ENCODE measurements at regions not wholly inside any gene's neighbourhood (a gene's known extent, or its start where the extent isn't known, plus 50 kb on each side); places are given as distances from the start of the nearest gene placed in this dataset.

- DNase-seq (ENCODE audit: extremely low spot score), result no peak
- WGBS, result 59% methylated on average over 4 of the region's 4 CpGs
- no peak overlapping the region for H3K27ac ChIP-seq (ENCODE audit: low read depth)
Measured at GRCh38 chr21:40901691-40902090, 54.7 kb upstream of the DSCAM start.

GRCh38 chr21:40902299-40902698 is 55.3 kb upstream of the DSCAM start:
- WGBS, result 60% methylated on average over 3 of the region's 3 CpGs
- DNase-seq (ENCODE audit: extremely low spot score), result no peak
- Histone ChIP-seq H3K4me1 (ENCODE audit: insufficient read depth) (no peaks in the 10 kb centered on the region), H3K27ac (ENCODE audit: low read depth) (no peak overlapping the region), H3K36me3 (ENCODE audit: insufficient read depth) (no peaks in the 10 kb centered on the region), H3K4me3 (ENCODE audit: low read depth, low read length) (no peak overlapping the region)

More at GRCh38 chr21:40901691-40902090, 54.7 kb upstream of the DSCAM start:
- Histone ChIP-seq H3K4me1 (ENCODE audit: insufficient read depth) (no peaks in the 10 kb centered on the region), H3K36me3 (ENCODE audit: insufficient read depth) (no peaks in the 10 kb centered on the region), H3K4me3 (ENCODE audit: low read depth, low read length) (no peak overlapping the region)

DNA sequence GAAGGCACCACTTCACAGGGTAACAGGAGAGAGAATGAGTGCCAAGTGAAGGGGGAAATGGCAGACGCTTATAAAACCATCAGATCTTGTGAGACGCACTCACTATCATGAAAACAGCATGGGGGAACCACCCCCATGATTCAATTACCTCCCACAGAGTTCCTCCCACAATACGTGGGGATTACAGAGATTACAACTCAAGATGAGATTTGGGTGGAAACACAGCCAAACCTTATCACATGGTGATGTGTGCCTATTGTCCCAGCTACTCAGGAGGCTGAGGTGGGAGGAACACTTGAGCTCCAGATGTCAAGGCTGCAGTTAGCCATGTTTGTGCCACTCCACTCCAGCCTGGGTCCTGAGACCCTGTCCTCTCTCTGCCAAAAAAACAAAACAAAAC is 56.0 kb upstream of the DSCAM start:
- H3K27ac ChIP-seq (ENCODE audit: low read depth), result no peak overlapping the region
- DNase-seq (ENCODE audit: extremely low spot score), result no peak
- no peak overlapping the region for H3K4me3 ChIP-seq (ENCODE audit: low read depth, low read length)
- H3K4me1 ChIP-seq (ENCODE audit: insufficient read depth), result no peaks in the 10 kb centered on the region
- no peaks in the 10 kb centered on the region for H3K36me3 ChIP-seq (ENCODE audit: insufficient read depth)
- 78% methylated on average over 3 of the region's 3 CpGs for WGBS

DNA sequence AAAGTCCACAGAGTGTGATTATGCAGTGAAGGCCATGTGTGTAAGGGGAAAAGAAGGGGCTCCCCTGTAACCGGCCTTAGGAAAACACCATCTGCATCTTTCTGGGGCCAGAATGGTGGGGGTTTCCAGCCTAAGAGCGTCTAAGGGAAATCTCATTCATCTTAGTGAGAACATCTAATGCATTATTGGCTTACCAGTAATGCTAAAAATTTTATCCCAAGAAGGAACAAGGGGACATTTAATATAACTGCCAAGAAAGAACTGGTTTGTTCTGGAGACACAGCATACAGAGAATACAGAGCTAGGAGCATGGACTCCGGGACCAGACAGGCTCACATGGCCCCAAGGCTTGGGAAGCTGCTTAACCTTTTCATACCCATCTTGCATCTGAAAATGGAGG is 58.3 kb upstream of the DSCAM start:
- no peaks in the 10 kb centered on the region for H3K4me1 ChIP-seq (ENCODE audit: insufficient read depth)
- 44% methylated on average over 3 of the region's 3 CpGs for WGBS
- H3K36me3 ChIP-seq (ENCODE audit: insufficient read depth), result no peaks in the 10 kb centered on the region
- H3K27ac ChIP-seq (ENCODE audit: low read depth), result no peak overlapping the region
- no peak for DNase-seq (ENCODE audit: extremely low spot score)
- no peak overlapping the region for H3K4me3 ChIP-seq (ENCODE audit: low read depth, low read length)

- 83% methylated on average over 5 of the region's 5 CpGs for WGBS
- H3K27ac ChIP-seq (ENCODE audit: low read depth), result no peak overlapping the region
- no peaks in the 10 kb centered on the region for H3K36me3 ChIP-seq (ENCODE audit: insufficient read depth)
- no peak overlapping the region for H3K4me3 ChIP-seq (ENCODE audit: low read depth, low read length)
- no peak for DNase-seq (ENCODE audit: extremely low spot score)
- H3K4me1 ChIP-seq (ENCODE audit: insufficient read depth), result no peaks in the 10 kb centered on the region
Measured at GRCh38 chr21:40912375-40912774, 65.4 kb upstream of the DSCAM start.

GRCh38 chr21:40915114-40915513 is 68.2 kb upstream of the DSCAM start:
- WGBS, result 93% methylated on average over 6 of the region's 6 CpGs

GRCh38 chr21:40923407-40923806 is 76.4 kb upstream of the DSCAM start:
- no peak for DNase-seq (ENCODE audit: extremely low spot score)
- H3K4me1 ChIP-seq (ENCODE audit: insufficient read depth), result no peaks in the 10 kb centered on the region
- no peaks in the 10 kb centered on the region for H3K36me3 ChIP-seq (ENCODE audit: insufficient read depth)
- no peak overlapping the region for H3K27ac ChIP-seq (ENCODE audit: low read depth)
- no peak overlapping the region for H3K4me3 ChIP-seq (ENCODE audit: low read depth, low read length)
- WGBS, result 75% methylated on average over 8 of the region's 8 CpGs

More at GRCh38 chr21:40915114-40915513, 68.2 kb upstream of the DSCAM start:
- H3K4me1 ChIP-seq (ENCODE audit: insufficient read depth), result no peaks in the 10 kb centered on the region
- no peak overlapping the region for H3K4me3 ChIP-seq (ENCODE audit: low read depth, low read length)
- H3K36me3 ChIP-seq (ENCODE audit: insufficient read depth), result no peaks in the 10 kb centered on the region
- H3K27ac ChIP-seq (ENCODE audit: low read depth), result no peak overlapping the region
- no peak for DNase-seq (ENCODE audit: extremely low spot score)

DNA sequence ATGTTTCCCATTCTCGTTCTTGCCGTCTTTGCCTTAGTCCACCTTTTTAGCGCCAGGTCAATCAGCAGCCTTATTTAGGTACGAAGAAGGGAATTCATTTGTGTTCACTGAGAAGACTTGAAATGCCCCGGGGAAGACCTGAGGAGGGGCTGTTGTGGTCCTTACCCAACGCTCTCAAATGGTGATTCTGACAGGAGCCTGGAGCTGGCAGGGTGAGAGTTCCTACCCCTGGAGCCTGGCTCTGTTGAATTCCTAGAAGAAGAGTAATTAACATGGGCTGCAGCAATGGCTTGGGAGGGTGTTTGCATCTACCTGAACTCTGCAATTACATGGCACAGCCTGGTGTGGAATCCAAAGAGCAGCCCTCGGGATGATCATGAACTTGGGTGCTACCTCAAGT is 76.9 kb upstream of the DSCAM start:
- H3K36me3 ChIP-seq (ENCODE audit: insufficient read depth), result no peaks in the 10 kb centered on the region
- no peak overlapping the region for H3K27ac ChIP-seq (ENCODE audit: low read depth)
- DNase-seq (ENCODE audit: extremely low spot score), result no peak
- H3K4me1 ChIP-seq (ENCODE audit: insufficient read depth), result no peaks in the 10 kb centered on the region
- no peak overlapping the region for H3K4me3 ChIP-seq (ENCODE audit: low read depth, low read length)
- 75% methylated on average over 7 of the region's 7 CpGs for whole genome bisulfite sequencing

DNA sequence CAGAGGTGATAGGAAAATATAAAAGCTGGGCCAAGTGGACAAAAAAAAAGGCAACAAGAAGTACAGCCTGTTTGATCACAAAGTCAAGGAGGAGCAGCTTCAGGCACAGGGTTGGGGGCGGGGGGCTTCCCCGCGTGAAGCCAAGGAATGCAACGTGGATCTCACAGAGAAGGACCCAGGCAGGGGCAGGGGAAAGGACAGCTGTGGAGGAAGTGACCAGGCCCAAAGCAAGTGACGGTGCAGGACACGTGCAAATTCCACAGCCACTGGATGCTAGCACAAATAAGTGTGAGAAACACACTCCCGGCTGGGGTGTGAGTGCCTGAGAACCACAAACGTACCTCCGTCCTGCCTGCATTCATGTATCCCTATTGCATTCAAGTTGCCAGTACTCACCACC is 77.7 kb upstream of the DSCAM start:
- DNase-seq (ENCODE audit: extremely low spot score), result no peak
- WGBS, result 51% methylated on average over 9 of the region's 9 CpGs
- no peak overlapping the region for H3K27ac ChIP-seq (ENCODE audit: low read depth)
- H3K4me3 ChIP-seq (ENCODE audit: low read depth, low read length), result no peak overlapping the region
- no peaks in the 10 kb centered on the region for H3K4me1 ChIP-seq (ENCODE audit: insufficient read depth)
- no peaks in the 10 kb centered on the region for H3K36me3 ChIP-seq (ENCODE audit: insufficient read depth)

DNA sequence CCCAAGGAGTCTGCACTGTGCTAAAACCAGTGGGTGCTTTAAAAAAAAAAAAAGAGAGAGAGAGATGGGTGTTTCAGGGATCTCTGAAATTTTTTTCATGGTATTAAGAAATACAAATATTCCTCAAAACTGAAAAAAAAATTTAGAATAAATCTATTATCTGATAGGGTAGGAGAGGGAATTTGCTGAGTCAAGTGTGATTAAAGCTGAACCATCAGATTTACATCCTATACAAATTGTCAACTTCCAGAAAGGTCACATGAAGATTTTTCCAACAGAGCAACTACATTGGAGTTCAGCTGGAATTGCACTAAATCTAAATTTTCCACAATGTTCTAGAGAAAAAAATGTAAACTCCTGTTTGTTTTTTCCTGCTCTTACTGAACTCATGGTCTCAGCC is 79.3 kb upstream of the DSCAM start:
- no peak overlapping the region for H3K27ac ChIP-seq (ENCODE audit: low read depth)
- H3K36me3 ChIP-seq (ENCODE audit: insufficient read depth), result no peaks in the 10 kb centered on the region
- no peak for DNase-seq (ENCODE audit: extremely low spot score)
- no peaks in the 10 kb centered on the region for H3K4me1 ChIP-seq (ENCODE audit: insufficient read depth)
- H3K4me3 ChIP-seq (ENCODE audit: low read depth, low read length), result no peak overlapping the region

GRCh38 chr21:40929833-40930232 is 82.9 kb upstream of the DSCAM start:
- Histone ChIP-seq H3K36me3 (ENCODE audit: insufficient read depth) (no peaks in the 10 kb centered on the region), H3K4me3 (ENCODE audit: low read depth, low read length) (no peak overlapping the region), H3K27ac (ENCODE audit: low read depth) (no peak overlapping the region), H3K4me1 (ENCODE audit: insufficient read depth) (no peaks in the 10 kb centered on the region)
- DNase-seq (ENCODE audit: extremely low spot score), result no peak
- 92% methylated on average over 2 of the region's 2 CpGs for WGBS

GRCh38 chr21:40931197-40931596 is 84.2 kb upstream of the DSCAM start:
- Histone ChIP-seq H3K27ac (ENCODE audit: low read depth) (no peak overlapping the region), H3K4me3 (ENCODE audit: low read depth, low read length) (no peak overlapping the region), H3K36me3 (ENCODE audit: insufficient read depth) (no peaks in the 10 kb centered on the region), H3K4me1 (ENCODE audit: insufficient read depth) (no peaks in the 10 kb centered on the region)
- WGBS, result 59% methylated on average over 3 of the region's 3 CpGs
- no peak for DNase-seq (ENCODE audit: extremely low spot score)

DNA sequence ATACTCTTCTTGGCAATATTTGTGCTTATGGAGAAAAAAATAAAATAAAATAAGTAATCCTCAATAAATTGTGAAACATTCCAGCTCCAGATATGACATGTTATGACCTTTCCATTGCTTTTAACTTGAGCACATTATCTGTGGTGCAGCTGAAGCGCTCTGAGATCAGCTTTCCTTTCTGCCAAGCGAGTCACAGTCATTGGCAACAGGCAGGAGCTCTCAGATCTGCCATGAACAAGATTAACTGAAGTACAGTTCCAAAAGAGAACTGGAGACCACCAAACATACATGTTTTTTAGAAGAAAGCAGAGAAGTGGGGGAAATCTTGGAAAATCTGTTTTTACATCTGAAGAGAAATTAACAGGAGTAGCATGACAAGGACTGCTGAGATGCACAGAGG is 89.2 kb upstream of the DSCAM start:
- WGBS, result 62% methylated on average over 2 of the region's 2 CpGs
- DNase-seq (ENCODE audit: extremely low spot score), result no peak

DNA sequence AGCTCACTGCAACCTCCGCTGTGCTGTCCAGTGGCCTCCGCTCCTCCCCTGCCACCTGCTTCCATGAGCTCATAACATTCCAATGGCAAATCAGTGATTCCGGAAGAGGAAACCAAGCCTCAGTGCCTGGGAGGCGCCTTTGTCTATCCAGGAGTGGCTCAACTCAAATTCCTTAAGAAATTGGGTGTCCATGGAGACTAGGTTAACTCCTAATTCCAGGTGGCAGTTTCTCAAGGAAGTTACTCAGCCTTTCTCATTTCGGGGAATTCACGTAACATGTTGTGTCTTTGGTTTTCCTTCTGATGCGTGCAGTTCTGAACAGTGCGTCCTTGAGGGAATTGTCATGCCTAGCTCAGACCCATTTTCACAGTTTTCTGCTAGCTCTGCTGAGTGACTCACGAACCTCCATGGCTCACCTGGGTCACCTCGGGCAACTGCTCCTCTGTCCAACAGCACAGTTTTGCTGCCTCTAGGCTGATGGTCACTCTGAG is 89.9 kb upstream of the DSCAM start:
- 88% methylated on average over 10 of the region's 10 CpGs for WGBS
- H3K27ac ChIP-seq (ENCODE audit: low read depth), result no peak overlapping the region
- no peak for DNase-seq (ENCODE audit: extremely low spot score)
- H3K4me3 ChIP-seq (ENCODE audit: low read depth, low read length), result no peak overlapping the region
- H3K36me3 ChIP-seq (ENCODE audit: insufficient read depth), result no peaks in the 10 kb centered on the region
- H3K4me1 ChIP-seq (ENCODE audit: insufficient read depth), result no peaks in the 10 kb centered on the region

More for the DNA sequence above, 89.2 kb upstream of the DSCAM start:
- no peak overlapping the region for H3K27ac ChIP-seq (ENCODE audit: low read depth)
- no peak overlapping the region for H3K4me3 ChIP-seq (ENCODE audit: low read depth, low read length)
- H3K36me3 ChIP-seq (ENCODE audit: insufficient read depth), result no peaks in the 10 kb centered on the region
- H3K4me1 ChIP-seq (ENCODE audit: insufficient read depth), result no peaks in the 10 kb centered on the region

- Histone ChIP-seq H3K27ac (ENCODE audit: low read depth) (no peak overlapping the region), H3K4me1 (ENCODE audit: insufficient read depth) (no peaks in the 10 kb centered on the region), H3K36me3 (ENCODE audit: insufficient read depth) (no peaks in the 10 kb centered on the region), H3K4me3 (ENCODE audit: low read depth, low read length) (no peak overlapping the region)
- whole genome bisulfite sequencing, result 84% methylated on average over 2 of the region's 2 CpGs
- no peak for DNase-seq (ENCODE audit: extremely low spot score)
Measured at GRCh38 chr21:40938078-40938477, 91.1 kb upstream of the DSCAM start.

All from urinary bladder (tissue), 3 donors.